ENCODE measurements at regions not wholly inside any gene's neighbourhood (a gene's known extent, or its start where the extent isn't known, plus 50 kb on each side); places are given as distances from the start of the nearest gene placed in this dataset.
"Not testable (repeated sequence)": the region's sequence is repeated elsewhere in the genome, so short reads cannot be mapped to it uniquely, and the experiment has no call there.

DNA sequence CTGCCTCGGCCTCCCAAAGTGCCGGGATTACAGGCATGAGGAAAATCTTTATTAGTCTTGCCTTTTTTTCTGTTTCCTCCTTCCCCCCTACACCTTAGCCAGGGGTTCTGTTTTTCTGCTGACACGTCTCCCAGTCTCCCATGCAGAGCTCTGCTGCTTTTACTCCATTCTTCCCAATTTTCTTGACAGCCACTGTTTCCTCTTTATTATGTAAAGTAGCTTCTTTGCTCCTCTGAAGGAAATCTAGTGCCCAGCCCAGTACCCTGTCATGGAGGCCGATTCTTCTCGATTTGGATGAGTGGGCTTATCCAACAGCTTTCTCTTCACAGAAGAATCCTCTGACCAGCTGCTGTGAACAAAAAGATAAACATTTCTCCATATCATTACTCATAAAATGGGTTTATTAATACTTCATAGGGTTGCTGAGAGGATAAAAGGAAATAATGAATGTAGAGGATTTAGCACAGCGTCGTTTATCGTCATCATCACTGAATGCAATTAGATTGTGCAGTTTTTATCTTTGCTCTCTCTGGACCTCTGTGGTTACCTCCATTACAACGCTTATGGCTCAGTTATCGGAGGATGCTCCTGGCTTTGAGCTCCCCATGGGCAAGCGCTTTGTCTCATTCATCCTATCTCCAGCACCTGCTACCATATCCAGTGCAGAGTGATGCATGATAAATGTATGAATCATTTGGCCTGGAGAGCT, 375.6 kb upstream of the C11orf87 start:
- no peak for DNase-seq

DNA sequence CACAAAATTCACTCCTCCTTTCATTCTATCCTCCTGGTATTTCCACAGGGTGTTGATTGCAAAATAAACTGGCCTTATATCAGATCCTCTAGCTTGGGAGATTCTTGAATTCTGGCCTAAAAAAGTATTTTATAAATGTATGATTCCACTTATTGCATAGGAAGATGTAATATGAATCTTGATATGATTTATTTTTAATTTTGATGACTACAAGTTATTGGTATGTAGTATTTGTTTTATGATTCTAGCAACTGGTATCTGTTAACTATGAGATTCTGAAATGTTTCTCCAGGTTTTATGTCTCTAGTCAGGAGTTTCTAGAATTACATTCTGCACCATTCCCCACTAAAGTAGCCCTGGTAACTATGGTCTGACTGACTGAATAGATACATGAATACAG, 373.9 kb upstream of the C11orf87 start:
- DNase-seq: peak; percentile 67

DNA sequence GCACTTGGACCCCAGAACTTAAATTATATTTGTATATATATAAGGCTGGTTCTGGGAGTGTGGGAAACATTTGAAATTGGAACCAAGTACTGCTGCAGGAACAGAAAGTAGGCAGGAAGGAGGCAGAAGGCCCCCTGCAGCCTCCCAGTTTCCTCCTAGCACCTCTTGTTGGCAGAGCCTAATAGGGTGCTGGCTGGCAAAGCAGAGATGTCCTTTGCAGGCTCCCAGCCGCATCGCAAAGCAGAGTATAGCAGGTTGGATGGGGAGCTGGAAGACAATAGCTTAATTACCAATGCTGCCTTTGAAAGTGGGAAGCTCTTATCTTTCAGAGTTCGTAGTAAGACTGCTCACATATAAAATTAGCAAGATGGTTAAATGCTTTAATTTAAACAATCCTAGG, 370.8 kb upstream of the C11orf87 start:
- no peak for DNase-seq

DNA sequence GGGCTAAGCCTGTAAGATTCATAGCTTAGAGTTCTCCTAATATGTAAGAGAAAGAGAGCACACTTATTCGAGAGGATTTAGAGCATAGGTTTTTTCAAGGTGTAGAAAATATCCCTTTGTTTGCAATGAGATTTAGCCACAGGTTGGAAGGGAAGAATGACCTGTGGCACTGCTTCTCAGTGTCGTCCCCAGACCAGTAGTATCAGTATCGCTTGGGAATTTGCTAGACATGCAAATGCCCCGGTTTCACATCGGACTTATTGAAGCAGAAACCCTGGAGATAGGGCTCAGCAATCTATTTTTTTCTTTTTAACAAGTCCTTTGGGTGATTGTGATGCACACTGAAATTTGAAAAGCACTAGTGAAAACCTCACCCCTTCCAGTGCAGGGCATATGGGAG, 362.6 kb upstream of the C11orf87 start:
- no peak for DNase-seq

DNA sequence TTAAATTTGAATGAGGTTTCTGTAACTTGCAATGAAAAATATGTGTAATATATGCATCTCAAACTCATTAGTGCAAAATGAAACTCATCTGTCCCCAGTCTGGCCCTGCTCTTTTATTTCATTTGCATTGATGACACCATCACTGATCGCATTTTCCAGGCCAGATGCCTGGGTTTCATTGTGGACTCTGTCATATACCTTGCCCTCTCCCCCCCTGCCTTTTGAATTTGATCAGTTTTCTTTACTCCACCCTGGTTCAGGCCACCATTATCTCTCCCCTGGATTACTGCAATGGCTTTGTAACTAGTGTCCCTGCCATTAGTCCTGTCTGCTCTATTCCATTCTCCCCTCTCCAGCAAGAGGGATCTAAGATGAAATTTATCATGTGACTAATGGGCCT, 360.6 kb upstream of the C11orf87 start:
- no peak for DNase-seq

DNA sequence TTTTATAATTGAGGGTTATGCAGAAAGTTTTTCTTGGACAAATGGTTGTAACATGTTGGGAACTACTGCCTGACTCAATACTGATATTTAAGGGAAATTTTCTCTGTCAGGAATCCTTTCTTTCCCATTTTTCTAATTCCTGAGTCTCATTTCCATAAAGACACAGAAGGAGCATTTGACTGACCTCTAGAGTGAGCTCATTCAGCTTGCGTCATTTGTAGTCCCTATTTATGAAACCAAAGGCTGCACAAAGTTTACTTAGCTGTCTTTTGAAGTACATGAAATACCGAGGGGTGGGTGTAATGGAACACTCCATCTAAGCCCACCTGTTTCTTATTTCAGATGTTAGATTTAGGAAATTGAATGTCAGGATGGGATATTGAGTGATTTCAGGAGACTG, 359.5 kb upstream of the C11orf87 start:
- peak; percentile 53 for DNase-seq

DNA sequence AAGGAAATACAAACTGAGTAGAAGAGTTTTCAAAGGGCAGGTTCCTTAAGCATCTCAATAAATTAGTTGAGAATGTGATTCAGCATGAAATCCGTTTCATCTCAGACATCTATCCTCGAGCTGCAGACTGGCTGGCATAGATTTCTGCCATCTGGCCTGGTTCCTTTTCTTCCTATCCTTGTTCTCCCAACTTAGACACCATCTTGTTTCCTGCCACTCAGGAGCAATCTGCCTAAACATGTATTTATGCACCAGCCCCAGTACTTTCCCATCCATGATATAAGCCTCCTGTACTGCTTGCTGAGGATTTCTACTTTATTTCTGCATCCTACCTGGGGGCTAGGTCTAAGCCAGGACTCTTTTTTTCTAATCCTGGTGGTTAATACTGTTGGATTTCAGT, 359.1 kb upstream of the C11orf87 start:
- DNase-seq: no peak

DNA sequence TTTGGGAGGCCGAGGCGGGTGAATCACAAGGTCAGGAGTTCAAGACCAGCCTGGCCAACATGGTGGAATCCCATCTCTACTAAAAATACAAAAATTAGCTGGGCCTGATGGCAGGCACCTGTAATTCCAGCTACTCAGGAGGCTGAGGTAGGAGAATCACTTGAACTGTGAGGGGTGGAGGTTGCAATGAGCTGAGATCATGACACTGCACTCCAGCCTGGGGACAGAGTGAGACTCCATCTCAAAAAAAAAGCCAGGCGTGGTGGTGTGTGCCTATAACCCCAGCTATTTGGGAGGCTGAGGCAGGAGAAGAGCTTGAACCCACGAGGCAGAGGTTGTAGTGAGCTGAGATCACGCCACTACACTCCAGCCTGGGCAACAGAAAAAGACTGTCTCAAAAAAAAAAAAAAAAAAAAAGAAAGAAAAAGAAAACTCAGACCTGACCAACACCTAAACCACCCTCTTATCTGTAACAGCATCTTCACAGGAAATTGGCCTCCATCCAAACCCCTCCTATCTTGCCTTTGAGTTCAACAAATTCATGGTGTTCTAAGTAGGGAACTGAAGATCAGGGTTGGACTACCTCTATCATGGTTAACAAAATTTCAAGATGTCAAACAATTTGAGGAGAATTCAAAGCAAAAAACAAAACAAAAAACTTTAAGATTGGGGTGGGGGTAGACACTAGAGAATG, 357.2 kb upstream of the C11orf87 start:
- DNase-seq: not testable (repeated sequence)

DNA sequence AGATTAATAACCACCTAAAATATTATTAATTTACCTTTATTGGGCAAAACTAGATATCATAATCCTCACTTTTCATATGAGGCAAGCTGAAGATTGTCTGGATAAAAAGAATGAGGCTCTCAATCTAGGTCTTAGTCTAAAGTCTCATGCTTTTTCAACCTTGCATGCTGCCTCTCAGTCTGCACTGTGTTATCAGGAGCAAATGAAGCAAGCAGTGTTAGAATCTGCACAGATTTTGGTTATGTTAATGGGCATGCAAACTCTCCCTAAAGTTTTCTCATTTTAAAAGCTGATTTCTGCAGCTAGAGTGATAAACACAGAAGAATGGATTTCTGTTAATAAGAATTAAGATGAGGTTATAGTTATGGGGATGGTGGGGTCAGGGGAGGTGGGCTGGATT, 350.7 kb upstream of the C11orf87 start:
- DNase-seq: no peak

DNA sequence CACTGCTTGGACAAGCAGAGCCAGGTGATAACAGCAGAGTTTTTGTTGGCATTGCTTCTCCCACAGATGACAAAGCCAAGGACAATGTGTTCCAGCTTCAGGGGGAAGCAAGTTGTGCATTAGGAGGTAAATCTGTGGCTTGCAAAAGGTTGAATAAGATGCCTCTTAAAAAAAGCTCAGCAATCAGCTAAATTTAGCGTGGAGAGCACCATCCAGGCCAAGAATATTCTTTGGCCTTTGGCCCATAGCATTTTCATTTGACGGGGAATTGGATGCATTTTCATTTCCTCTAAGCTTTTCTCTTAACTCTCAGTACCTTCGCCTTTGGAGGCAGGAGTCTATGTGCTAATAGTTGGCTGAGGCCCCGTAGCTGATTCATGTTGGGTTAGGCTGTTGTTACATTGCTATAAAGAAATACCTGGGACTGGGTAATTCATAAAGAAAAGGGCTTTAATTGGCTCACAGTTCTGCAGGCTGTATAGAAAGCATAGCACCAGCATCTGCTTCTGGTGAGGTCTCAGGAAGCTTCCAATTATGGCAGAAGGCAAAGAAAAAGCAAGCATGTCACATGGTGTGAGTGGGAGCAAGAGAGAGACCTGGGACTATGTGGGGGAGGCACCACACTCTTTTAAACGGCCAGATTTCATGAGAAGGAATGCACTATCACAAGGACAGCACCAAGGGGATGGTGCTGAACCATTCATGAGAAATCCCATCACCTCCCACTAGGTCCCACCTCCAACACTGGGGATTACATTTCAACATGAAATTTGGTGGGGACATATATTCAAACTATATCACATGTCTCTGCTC, 350.1 kb upstream of the C11orf87 start:
- peak; percentile 88 for DNase-seq

DNA sequence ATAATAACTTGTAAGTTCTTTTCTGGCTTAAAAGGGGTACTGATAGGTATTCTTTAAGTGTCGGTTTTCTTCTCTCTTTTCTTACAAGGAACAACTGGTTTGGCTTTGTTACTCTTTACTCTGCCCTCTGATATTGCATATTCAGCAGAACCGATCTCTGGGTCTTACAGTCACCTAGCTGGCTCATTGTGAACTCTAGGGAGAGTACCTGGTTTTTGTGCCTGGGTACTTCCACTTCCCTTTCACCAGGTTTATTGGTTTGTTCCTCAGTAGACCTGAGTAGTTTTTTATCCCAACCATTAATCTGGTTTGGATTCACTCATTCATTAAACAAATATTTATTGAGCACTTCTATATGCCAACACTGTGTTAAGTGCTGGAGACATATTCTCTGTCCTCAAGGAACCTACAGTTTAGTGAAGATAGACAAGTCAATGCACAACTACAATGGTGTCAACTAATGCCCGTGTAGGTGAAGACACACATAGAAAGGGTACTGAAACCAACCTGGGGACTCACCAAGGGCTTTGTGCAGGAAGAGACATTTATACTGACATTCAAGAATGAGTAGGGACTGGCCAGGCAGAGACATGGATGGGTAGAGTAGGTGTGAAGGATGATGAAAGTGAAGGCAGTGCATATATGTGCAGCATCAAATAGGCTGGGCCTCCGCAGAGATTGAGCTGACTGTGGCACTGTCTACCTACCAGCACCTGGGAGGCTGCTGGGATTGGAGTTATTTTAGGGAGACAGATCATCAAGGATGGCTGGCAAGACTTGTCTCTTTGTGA, 348.8 kb upstream of the C11orf87 start:
- DNase-seq: no peak

DNA sequence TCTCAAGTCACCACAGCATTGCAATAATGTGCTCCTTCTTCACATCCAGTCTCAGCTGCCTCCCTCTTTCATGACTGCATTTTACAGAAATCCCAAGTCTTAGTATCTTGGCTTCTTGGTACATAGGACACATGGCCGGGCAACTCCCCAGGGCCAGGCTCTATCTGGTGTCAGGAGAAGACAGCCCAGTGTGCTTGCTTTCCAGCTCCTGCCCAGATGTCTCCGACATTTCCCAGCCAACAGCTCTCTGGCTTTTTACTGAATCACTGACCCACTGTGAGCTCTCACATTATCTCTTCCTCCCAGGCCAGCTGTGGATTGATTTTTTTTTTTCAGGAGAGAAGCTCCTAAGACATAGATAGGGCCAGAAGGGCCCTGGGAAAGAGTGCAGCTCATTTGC, 346.0 kb upstream of the C11orf87 start:
- no peak for DNase-seq

DNA sequence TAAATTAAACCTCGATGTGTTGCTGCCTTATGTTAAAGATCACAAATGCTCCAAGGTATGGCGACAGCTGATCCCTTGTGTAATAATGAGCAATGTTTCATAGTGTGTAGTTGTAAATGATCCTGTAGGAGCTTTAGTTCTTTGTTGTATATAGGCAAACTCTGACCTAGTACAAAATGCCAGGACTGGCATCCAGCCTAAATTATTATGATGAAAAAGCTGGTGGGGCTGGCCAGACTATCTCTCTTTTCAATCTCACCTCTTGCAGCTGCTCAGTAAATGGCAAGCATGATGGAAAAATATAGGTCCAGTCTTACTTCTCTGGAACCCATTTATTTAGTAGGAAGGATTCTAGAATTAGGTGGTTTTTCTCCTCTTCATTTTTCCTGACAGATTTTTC, 345.1 kb upstream of the C11orf87 start:
- no peak for DNase-seq

DNA sequence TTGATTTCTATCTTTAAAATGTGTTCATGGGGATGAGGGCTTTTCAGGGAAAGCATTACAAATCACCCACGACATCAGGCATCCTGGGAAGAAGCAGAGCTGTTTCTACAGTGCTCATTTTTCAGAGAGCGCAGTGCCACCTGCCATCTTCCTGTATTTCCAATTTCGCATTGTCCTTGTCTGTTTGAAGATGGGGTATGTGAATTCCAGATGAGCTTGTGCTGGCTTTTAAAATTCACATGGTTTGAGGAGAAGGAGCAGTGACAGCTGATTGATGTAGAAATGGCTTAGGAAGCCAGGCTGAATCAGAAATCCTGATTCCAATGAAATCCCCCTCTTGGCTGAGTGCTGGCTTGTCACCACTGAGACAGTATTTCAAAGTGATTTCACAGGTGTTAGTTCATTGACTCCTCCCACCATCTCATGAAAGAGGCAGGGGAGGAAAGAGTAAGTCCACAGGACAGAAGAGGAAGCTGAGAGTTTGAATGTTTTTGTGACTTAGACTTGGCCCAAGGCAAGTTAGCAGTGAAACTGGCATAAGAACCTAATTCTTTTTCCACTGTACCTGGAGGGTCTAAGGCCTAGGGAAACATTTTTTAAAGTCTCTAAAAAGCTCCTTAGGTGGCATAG, 344.6 kb upstream of the C11orf87 start:
- no peak for DNase-seq

DNA sequence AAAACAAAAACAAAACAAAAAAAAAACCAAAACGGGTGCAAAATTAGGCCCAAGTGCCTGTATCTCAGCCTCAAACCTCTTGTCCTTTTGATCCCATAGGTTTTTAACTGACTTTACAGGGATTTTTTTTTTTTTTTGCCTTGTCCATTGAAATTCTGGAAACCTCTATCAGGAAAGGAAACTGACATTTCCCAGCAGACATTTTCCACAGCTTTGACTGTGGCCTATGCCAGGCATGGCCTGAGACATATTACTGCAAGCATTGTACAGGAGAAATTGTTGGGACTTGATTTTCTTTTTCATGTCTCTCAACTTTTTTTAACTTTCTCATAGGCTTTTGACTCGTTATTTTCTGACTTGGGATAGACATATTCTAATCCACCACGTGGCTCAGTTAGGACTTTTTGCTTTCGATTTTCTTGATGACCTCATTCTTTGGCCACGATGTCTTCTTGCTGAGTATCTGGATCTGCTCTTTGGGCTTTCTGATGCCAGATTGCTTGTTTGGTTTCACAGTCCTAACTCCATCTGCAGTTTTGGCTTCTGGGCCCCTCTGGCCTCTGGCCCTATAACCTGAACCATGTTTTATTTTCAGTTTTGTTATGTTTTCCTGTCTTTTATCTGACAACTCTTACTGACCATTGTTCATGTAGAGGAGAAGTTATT, 336.1 kb upstream of the C11orf87 start:
- DNase-seq: peak; percentile 21

DNA sequence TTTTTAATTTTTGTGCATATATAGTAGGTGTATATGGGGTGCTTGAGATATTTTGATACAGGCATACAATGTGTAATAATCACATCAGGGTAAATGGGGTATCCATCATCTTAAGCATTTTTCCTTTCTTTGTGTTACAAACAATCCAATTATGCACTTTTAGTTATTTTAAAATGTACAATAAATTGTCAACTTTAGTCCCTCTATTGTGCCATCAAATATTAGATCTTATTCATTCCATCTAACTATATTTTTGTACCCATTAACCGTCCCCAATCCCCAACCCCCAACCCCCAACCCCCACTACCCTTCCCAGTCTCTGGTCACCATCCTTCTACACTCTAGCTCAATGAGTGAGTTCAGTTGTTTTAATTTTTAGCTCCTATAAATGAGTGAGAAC, 335.1 kb upstream of the C11orf87 start:
- no peak for DNase-seq

DNA sequence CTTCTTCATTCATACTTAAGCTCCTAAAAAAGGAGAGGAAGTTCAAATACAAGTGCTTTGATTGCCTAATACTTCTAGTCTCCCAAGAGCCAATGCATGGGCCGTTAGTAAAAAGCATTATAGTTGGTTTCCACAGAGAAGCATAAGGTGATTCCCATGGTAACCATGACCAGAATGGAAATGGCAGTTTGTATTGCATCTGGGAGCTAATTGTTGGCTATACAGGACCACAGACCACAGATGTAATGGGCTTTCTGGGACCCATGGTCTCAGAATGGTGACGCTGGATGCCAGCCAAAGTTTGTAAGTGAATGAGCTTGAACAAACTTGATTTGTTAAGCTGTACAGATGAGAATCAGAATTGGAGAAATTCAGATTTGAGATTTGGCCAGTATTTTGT, 333.9 kb upstream of the C11orf87 start:
- DNase-seq: no peak

DNA sequence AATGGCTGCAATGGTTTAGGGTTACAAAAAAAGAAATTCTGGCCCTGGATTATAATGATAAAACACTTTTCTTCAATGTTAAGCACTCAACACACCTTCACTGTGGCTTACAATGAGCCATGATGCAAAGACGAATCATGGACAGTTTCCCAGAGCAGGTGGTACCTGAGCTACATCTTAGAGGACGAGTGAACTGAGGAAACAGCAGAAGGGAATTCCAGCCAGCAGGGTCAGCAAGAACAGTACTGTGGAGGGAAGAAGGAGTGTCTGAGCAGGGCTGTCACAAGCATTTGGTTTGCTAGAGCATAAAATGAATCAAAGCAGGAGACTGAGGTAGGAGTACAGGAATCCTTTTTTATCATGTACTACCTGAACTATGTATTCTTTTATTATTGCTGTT, 332.8 kb upstream of the C11orf87 start:
- no peak for DNase-seq

DNA sequence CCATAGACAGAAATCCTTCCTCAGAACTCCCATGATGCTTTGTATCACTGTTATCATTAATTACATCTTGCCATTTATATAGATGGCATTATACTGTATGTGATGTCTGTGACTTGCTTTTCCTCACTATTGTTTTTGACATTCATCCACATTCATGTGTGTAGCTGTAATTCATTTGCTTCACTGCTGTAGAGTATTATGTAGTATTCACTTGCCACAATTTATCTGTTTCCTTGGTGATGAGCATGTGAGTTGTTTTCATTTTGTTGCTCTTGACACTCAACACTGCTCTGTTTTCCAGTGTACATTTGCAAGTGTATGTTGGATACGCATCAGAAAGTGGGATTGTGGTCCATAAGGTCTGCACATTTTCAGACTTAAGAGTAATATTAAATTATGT, 328.6 kb upstream of the C11orf87 start:
- no peak for DNase-seq

DNA sequence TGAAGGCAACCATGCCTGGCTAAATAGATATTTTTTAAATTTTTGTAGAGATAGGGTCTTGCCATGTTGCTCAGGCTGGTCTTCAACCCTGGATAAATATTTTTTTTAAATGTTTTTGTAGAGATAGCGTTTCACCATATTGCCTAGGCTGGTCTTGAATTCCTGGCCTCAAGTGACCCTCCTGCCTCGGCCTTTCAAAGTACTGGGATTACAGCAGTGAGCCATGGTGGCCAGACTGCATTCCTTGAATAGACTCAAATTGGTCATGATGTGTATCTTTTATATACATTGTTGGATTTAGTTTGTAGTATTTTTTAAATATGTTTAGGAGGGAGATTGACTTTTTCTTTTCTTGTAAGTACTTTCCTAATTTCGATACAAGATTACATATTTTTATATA, 325.7 kb upstream of the C11orf87 start:
- peak; percentile 23 for DNase-seq

DNA sequence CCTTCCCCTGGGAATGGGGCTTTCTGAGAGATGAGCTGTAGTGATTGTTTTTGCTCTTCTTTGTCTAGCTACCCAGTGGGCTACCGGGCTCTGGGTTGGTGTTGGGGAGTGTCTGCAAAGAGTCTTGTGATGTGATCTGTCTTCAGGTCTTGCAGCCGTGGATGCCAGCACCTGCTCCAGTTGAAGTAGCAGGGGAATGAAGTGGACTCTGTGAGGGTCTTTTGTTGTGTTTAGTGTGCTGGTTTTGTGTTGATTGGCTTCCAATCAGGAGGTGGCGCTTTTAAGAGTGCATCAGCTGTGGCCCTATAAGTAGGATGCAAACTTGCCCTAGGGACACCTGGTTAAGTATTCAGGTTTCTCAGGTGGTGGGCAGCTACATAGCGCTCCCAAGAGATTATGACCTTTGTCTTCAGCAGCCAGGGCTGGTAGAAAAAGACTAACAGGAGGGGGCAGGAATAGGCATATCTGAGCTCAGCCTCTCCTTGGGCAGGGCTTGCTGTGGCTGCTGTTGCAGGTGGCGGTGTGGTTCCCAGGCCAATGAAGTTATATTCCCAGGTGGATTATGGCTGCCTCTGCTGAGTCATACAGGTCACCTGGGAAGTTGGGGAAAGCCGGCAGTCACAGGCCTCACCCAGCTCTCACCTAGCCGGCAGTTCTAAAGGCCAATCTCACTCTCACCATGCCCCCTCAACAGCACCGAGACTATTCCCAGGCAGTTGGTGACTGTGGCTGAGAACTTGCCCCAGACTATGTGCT, 315.7 kb upstream of the C11orf87 start:
- DNase-seq: no peak
